HTR-8/SVneo (cell line): ENCODE measurements at regions not wholly inside any gene's neighbourhood (a gene's known extent, or its start where the extent isn't known, plus 50 kb on each side); places are given as distances from the start of the nearest gene placed in this dataset.
A peak's percentile ranks its signal among the peaks of the same experiment; 100 is the strongest.

Experiments
- DNase-seq: peaks from one replicate; pipeline ENCODE4 v3.0.0; 2011; ENCODE audit warnings: low spot score, mixed read lengths; ENCODE audit not compliant: insufficient read length
- FAIRE-seq: peaks from 2 replicates; lab custom pipeline; 2011; peaks lifted over from hg19 to GRCh38; lab: Jason Lieb, UNC

DNA sequence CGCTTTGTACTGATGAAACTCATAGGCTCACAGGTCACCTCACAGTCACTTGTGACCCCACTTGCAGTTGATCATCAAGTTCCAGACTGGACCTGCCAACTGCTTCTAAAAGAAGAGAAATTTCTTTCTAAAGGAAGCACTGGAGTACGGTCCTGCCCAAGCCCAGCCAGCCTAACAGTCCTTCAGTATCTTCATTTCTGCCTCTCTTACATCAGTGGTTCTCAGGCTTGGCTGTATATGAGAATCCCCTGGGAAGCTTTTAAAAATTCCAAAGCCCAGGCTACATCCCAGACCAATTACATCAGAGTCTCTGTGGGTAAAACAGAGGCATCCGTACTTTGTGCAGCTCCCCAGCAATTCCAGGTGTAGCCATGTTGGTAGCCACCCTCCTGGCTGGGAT lies 282.1 kb downstream of the NFIB start:
- DNase-seq (no peak), FAIRE-seq (no peak)

- DNase-seq (no peak), FAIRE-seq (no peak)
Measured at GRCh38 chr9:14031060-14031414, 282.9 kb downstream of the NFIB start.

DNA sequence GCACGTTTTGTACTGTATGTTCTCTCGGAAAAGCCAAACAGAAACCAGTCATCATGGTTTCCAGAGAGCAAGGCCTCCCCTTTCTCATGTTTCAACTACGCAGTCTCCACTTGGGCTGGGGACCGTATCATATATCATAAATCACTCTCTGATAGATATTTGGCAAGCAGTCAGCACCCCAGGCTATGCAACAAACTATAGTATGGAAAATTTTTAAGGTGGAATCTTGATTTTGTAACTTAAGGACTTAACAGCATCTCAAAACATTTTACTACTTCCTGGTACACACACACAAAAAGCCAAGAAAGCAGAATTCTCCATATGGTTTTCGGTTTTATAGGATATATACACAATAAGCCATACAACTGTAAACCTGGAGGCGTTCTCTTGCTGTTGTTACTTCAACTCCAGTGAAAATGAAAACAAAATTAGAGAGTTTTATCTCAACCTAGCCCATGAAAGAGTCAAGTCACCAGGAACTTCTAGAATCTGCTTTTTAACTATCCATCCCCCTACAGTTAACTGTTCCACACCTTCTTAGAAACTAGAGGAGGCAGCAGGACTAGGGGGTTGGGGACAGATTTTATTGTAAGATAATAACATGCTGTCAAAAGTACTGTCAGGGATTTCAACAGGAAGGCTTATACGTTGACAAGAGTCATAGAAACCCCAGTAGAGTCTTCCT lies 283.4 kb downstream of the NFIB start:
- FAIRE-seq (no peak), DNase-seq (peak; percentile 34)

DNA sequence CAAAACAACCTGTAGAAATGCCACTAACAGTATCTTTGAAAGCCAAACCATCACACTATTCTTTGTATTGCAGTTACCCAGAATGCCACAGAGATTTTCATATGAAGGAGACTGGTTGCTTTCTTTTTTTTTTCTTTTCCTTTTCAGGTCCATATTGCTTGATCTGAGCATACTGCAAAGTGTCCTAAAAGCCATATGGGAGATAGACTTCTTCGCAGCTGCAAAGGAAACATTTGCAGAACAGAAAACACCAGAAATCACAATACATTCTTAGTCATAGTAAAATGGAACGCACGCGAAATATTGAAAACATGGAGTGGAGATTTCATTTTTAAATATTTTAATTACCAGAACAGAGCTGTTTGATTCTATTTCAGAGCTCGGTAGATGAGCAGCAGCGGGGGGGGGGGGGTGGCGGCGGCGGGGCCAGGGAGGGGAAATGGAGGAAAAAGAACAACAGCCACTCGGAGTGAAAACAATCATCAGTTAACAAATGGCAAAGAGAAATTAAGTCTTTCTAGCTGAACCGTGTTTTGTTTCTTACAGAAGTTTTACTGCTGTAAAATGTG lies 284.1 kb downstream of the NFIB start:
- DNase-seq (no peak), FAIRE-seq (no peak)

GRCh38 chr9:14027116-14027800 lies 286.7 kb downstream of the NFIB start:
- no peak for DNase-seq
- FAIRE-seq = no peak

- FAIRE-seq = no peak
Measured at GRCh38 chr9:14025741-14026140, 288.2 kb downstream of the NFIB start.

GRCh38 chr9:14023285-14023684 lies 290.7 kb downstream of the NFIB start:
- FAIRE-seq (no peak), DNase-seq (no peak)

More at GRCh38 chr9:14025741-14026140, 288.2 kb downstream of the NFIB start:
- DNase-seq = no peak

- peak; percentile 5 for DNase-seq
- FAIRE-seq = no peak
Measured at GRCh38 chr9:14021871-14022525, 291.9 kb downstream of the NFIB start.

- no peak for FAIRE-seq
- DNase-seq = no peak
Measured at GRCh38 chr9:14018081-14018480, 295.9 kb downstream of the NFIB start.

DNA sequence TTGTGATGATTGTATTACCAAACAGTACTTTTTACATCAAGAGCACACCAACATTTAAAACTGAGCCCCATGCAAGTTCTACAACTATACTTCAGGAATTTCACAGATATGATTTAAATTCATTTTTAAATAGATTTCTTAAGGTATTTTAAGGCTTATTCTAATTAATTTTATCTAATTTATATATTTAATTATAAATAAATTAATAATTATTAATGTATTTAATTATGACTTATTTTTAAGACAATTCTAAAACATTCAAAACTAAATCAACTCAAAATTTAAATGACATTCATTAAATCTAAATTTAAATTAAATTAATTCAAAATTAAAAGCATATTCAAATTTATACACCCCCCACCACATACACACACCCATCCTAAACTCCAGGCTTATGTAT lies 299.2 kb downstream of the NFIB start:
- no peak for DNase-seq
- no peak for FAIRE-seq

- no peak for DNase-seq
- no peak for FAIRE-seq
Measured at GRCh38 chr9:14014218-14014617, 299.7 kb downstream of the NFIB start.

DNA sequence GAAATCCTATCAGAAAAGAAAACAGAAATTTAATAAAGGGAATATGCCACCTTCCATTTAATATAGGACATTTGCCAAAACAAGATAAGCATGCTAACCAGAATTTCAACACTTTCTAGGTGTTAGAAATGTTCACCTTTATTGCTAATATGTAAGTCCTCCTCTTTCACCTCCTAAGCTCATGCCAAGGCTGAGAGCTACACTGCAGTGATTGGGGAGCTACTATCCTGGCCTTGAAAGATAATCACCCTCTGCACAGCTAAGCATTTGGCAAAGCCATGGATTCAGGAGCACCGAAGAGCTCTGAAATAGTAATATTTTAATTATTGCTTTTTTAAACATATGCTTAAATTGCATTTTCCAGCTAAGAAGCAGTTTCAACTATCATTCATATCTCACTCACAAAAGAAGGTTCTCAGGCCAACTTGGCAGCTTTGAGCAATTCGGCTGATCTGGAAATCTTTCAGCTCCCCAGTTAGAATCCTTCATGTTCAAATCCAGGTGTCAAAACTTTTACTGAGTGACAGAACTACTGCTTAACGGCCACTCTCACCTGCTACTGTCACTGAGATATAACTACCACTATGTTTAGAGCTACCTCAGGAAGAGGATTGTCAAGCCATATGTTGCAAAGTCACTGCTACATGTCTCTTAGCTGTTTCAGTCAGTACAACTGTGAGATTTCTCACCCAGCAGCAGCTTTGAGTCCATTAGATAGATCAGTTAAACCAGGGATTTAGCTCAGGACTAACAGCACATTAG lies 302.0 kb downstream of the NFIB start:
- FAIRE-seq = no peak
- DNase-seq = no peak

GRCh38 chr9:14007190-14007769 lies 306.7 kb downstream of the NFIB start:
- no peak for DNase-seq
- FAIRE-seq = no peak

- FAIRE-seq (no peak), DNase-seq (no peak)
Measured at GRCh38 chr9:14006386-14007187, 307.4 kb downstream of the NFIB start.

DNA sequence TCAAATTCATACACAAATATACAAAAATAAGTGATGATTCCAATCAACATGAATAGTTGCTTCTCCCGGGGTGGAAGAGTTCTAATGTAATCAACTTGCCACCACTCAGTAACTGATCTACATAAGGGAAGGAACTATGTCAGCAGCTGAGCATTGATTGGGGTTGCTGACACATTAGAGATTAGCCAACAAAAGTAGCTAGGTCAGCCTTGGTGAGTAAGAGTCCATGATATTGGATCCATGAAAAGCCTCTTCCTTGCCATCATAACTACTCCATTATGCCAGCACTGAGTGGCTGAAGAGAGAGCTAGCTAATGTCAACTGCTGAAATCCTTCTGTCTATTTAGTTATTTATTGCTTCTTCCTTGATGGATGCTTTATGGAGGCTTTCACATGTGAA lies 309.8 kb downstream of the NFIB start:
- FAIRE-seq (no peak), DNase-seq (no peak)

DNA sequence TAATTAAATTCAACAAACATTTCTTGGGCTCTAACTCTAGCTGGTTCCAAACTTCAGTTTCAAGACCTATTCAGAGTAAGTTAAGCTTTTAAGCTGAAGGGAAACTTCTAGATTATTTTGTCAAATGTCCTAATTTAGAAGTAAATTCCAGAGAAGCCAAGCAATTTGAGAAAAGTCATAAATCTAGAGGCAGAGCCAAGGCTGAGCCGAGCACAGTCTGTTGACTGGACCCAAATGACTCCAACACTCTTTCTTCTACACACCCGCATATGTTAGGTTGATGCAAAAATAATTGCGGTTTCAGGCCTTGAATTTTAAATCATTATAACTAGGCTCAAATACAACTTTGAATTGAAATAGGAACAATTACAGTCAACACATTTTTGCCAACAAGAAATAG lies 319.7 kb downstream of the NFIB start:
- no peak for FAIRE-seq
- no peak for DNase-seq

GRCh38 chr9:13993632-13994185 lies 320.2 kb downstream of the NFIB start:
- FAIRE-seq (no peak), DNase-seq (no peak)

DNA sequence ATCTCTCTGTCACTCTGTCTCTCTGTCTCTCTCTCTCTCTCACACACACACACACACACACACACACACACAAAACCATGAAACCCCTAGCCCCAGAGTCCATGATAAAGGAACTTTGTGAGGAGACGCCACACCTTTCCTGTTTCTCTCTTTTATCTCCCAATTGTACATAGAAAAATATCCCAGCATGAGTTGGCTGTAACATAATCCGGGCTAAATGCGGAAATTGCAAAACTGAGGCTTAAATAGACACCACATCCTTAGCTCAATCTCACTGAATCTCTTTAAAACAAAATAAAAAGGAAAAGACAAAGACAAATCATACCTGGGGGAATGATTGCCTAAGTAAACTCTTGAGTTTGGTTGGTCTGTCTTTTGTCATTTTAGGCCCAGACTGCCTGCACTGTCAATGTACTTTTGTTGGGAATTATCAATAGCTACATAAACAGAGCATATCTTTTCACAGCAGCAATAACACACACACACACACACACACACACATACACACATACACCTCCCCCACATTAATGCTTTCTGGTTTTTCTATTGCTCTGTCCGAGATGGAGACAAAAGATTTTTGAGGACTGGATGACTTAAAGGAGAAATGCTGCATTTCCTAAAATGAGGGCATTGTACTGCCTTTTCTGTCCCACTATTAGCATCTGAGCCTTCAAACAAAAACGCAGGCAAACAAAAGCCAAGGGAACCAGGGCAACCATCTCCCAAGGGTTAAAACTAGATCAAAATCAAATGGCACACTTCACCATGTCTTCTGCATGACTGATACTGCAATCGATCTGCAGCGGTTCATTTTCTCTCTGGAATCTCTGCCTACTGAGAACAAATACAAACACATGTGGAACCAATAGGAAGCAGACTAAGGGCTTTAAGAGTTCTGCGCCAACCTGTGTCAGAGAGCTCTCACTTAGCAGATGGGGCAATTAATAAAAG lies 321.5 kb downstream of the NFIB start:
- FAIRE-seq = no peak
- no peak for DNase-seq
